ENCODE measurements at regions not wholly inside any gene's neighbourhood (a gene's known extent, or its start where the extent isn't known, plus 50 kb on each side); places are given as distances from the start of the nearest gene placed in this dataset.

GRCh38 chr21:22154579-22155274 lies 1156.5 kb downstream of the NCAM2 start:
- no peak overlapping the region for H3K4me3 ChIP-seq
- no peak overlapping the region for H3K27ac ChIP-seq
- ATAC-seq (no peak), FAIRE-seq (no peak), DNase-seq (ENCODE audit: low read depth in 1 of 2, low spot score in 1 of 2) (no peak)
- ChIA-PET POLR2A (no interaction called here), CTCF (no interaction called here)
- no peaks in the 10 kb centered on the region for H3K4me1 ChIP-seq
- H3K4me2 ChIP-seq: no peak overlapping the region
- TF ChIP-seq MAFK (IDR thresholded peaks at IDR 0.05; ENCODE audit: partially characterized antibody) (no peak), ZNF302 (CRISPR knock-in tag; IDR thresholded peaks at IDR 0.05) (no peak), ELK1 (IDR thresholded peaks at IDR 0.05; ENCODE audit: low read depth, low read length) (no peak), ZFP36 (IDR thresholded peaks at IDR 0.05; ENCODE audit: borderline replicate concordance, partially characterized antibody) (no peak), RCOR1 (IDR thresholded peaks at IDR 0.05; ENCODE audit: low read depth, low read length) (no peak), FOSB (CRISPR knock-in tag; IDR thresholded peaks at IDR 0.05) (no peak), TP53 (CRISPR knock-in tag; IDR thresholded peaks at IDR 0.05) (no peak), ATOH8 (CRISPR knock-in tag; IDR thresholded peaks at IDR 0.05; ENCODE audit: low read depth) (no peak), RFX5 (IDR thresholded peaks at IDR 0.05) (no peak), GATA3 (IDR thresholded peaks at IDR 0.05; ENCODE audit: borderline replicate concordance) (no peak), ZSCAN20 (CRISPR knock-in tag; IDR thresholded peaks at IDR 0.05) (no peak), CTCF (IDR thresholded peaks at IDR 0.05) (no peak), HOXB5 (CRISPR knock-in tag; IDR thresholded peaks at IDR 0.05) (no peak), KDM1A (IDR thresholded peaks at IDR 0.05; ENCODE audit: low read depth) (no peak), NR3C1 (IDR thresholded peaks at IDR 0.05) (no peak), RARB (CRISPR knock-in tag; IDR thresholded peaks at IDR 0.05) (no peak), HOXB13 (CRISPR knock-in tag; IDR thresholded peaks at IDR 0.05; ENCODE audit: low read depth) (no peak)
- TF ChIP-seq, protein P1, sequence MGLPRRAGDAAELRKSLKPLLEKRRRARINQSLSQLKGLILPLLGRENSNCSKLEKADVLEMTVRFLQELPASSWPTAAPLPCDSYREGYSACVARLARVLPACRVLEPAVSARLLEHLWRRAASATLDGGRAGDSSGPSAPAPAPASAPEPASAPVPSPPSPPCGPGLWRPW (IDR thresholded peaks at IDR 0.05): no peak
- H3K9me3 ChIP-seq: no peaks in the 10 kb centered on the region

- DNase-seq (ENCODE audit: low read depth in 1 of 2, low spot score in 1 of 2): no peak
- no peak for ATAC-seq
- H3K4me3 ChIP-seq: no peak overlapping the region
- TF ChIP-seq MAZ (IDR thresholded peaks at IDR 0.05; ENCODE audit: borderline replicate concordance, low read depth, low read length): no peak
- no peak for TF ChIP-seq HMGXB4 (CRISPR knock-in tag; IDR thresholded peaks at IDR 0.05; ENCODE audit: borderline replicate concordance)
- no peak for TF ChIP-seq MYC (IDR thresholded peaks at IDR 0.05; ENCODE audit: borderline replicate concordance, low read length)
- TF ChIP-seq NPAS2 (CRISPR knock-in tag; IDR thresholded peaks at IDR 0.05; ENCODE audit: borderline replicate concordance): no peak
- TF ChIP-seq TFCP2L1 (CRISPR knock-in tag; IDR thresholded peaks at IDR 0.05): no peak
- POLR2A ChIA-PET: no interaction called here
- no peaks in the 10 kb centered on the region for H3K4me1 ChIP-seq
- CTCF ChIA-PET: no interaction called here
- no peak overlapping the region for H3K27ac ChIP-seq
- no peaks in the 10 kb centered on the region for H3K9me3 ChIP-seq
- FAIRE-seq: no peak
- H3K4me2 ChIP-seq: no peak overlapping the region
Measured at GRCh38 chr21:22164912-22165311, 1166.7 kb downstream of the NCAM2 start.
